ENCODE measurements at regions not wholly inside any gene's neighbourhood (a gene's known extent, or its start where the extent isn't known, plus 50 kb on each side); places are given as distances from the start of the nearest gene placed in this dataset.

DNA sequence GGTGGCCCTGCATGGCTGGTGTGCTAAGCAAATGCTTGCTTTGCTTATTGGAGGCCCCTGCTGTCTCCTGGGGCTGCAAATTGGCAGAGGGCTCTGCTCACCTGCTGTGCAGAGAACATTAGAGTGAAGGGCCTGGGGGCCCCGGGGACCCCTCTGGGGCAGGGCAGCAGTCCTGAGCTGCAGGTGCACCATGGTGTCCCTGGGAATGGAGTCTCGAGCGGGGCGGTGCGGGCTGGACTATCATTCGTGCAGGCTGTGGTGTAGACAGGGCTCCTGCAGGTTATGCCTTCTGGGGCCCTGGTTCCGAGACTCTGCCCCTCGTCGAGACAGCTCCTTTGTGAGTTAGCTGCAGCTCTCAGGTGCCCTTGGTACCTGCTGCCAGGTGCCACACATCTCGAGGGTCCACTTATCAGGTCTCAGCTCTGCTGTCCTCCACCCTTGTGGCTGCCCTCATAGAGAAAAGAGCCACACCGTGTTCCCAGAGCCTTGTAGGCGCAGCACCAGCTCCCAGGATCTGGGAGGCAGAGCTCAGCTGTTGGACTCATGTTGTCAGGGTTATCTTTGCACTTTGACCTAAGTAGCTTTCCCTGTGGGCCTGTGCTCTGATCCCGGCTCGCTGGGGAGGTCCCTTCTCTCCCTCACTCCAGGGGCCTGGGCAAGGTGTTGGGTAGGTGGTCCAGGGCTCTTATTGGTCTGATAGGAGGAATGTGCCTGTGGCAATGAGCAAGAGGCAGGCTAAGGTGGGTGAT lies 58.0 kb upstream of the ZNF536 start:
- no peak for DNase-seq

DNA sequence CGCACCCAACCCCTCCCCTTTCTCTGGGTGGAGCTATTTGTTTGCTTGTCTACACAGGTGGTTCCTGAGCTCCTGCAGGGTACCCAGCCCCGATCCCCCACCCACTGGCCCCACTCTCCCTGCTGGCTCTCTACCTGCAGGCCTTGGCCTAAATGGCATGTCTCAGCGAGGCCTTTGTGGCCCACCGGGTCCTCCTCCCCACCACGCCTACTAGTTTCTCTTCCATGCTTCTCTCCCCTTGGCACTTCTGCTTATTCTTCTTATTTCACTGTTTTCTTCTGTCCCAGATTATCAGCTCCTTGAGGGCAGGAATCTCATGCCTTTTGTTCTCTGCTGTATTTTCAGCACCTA lies 57.4 kb upstream of the ZNF536 start:
- DNase-seq = no peak

DNA sequence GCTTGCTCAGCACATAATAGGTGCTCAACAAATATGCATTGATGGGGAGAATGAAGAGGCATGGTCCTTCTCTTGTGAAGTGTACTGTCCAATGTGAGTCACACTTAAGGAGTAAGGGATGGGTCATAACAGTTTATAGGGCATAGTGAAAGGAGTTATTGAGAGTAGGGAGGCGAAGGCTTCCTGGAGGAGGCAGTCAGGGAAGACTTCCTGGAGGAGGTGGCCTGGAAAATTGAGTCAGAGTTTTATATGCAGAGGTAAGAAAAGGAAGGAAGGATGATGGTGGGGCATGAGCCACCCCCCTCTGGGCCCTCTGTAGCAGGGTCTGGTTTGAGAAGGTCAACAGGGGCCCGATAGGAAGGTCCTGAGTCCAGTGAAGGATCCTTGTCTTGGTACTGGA lies 57.0 kb upstream of the ZNF536 start:
- DNase-seq = no peak

DNA sequence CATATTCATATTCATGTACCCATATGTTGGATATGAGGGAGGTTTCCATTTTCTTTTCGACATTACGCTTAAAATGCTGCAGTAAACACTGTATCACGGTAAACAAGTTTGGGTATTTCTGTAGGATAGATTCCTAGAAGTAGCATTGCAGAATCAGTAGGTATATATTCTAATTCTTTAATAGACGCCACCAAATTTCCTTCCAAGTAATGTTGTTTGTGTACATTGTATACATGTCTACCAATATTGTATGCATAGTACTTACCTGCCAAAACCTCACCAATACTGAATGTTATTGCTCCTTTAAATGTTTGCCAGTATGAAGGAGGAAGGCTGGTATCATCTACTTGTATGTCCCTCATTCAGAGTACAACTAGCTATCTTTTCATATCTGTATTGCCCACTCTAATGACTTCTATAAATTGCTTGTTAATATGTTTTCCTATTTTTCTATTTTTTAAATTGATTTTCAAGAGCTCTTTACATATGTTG lies 56.1 kb upstream of the ZNF536 start:
- DNase-seq = no peak

DNA sequence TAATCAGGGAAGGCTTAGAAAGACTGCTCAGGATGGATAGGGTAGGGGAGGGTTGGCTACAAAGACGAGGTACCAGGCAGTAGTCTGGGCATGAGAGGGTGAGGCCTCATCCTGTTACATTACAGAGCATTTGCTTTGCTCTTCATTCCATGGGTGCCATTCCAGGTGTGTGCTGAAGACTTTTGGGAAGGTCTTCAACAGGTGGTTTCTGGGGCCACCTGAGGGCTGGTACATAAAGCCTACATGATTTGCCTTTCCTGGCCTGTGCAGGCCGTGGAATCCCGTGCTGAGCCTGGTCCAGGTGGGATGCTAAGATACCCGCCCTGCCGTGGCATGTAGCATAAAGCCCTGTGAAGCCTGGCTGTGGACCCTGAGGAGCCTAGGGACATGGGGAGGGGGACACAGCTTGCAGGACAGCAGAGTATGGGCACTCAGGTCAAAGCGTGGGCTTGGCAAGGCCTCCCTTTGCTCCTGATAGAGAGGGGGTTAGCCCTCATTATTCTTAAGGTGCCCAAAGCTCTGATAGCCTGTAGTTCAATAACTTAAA lies 55.6 kb upstream of the ZNF536 start:
- no peak for DNase-seq

DNA sequence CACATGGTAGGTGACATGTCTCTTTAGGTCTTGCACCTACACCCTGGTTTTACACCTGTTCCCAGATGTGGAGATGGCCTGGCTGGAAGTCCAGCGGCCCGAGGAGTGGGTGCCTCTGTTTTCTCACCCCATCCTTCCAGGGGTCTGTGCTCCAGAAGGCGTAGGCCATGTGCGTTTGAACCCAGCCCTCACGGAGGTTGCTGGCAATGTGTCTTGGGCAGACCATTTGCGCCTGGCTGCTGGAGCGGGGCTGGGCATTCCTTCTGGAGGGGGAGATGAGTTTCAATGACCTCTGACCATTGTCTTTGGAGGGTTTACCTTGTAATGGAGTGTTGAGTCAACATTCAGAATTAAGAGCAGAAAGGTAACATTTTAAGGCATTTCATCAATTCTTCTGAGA lies 54.8 kb upstream of the ZNF536 start:
- DNase-seq = no peak

DNA sequence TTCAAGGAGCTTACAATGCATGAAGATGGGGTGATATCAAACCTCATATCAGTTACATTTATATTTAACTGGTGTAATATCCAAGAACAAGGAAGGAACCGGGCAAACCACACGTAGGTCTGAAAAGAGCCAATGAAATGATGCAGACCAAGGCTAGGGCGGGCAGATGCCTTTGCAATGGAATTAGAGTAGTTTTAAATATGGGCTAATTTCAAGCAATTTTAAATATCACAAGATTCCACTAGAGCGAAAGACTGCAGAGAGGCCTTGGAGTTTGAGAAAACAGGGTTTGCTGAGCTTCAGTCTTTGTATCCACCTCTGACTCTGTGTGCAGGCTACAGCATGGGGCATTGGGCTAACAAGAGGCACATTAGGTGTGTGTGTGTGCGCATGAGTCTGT lies 53.9 kb upstream of the ZNF536 start:
- no peak for DNase-seq

DNA sequence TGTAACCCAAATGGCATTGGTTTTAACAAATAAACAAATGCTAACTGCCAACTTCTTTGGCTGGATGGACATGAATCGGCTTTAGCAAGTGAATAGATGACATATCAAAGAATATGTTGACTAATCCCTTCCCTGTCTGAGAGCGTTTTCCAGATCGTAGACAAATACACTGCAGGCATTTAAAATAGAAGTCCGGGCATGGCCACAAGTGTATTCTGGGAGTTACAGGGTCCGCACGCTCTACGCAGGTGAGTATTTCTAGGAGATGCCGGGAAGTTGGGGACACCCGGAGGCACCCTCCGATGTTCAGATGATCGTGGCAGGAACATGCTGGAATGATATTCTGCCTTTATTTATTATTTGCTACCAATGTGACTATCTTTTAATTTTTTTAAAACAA lies 53.2 kb upstream of the ZNF536 start:
- DNase-seq = no peak

DNA sequence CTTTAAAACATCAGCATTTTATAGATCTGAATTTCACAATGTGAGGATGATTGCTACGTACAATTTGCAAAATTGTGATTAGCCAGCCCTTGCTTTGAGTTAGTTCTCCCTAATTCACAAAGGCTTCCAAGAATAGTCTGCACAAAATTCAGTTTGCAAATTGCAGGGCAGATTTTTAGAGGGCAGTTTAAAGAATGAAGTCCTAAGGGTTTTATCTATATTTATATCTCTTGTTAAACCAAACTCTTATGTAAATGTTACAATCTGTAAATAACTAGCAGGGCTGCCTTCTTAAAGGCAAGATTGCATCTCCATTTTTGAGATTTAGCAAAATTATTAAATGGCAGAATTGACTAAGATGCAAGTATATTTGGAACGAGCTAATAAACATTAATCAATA lies 52.8 kb upstream of the ZNF536 start:
- DNase-seq = no peak

DNA sequence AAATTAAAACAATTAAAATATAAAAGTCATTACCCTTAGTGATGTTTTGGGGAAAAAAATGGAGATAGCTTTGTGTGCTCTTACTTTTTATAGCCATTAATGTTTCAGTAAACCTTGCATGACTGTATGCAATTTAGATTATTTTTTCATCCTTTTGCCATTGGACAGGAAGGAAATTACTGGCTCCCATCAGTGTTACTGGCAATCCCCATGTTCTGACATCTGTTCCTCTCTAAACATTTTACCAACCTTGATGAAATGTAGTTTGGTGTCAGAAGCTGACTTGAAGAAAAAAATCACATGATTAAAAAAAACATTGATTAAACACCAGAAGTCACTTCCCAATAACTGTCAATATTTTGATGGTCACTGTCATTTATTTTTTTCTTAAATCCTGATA lies 52.3 kb upstream of the ZNF536 start:
- DNase-seq = no peak

DNA sequence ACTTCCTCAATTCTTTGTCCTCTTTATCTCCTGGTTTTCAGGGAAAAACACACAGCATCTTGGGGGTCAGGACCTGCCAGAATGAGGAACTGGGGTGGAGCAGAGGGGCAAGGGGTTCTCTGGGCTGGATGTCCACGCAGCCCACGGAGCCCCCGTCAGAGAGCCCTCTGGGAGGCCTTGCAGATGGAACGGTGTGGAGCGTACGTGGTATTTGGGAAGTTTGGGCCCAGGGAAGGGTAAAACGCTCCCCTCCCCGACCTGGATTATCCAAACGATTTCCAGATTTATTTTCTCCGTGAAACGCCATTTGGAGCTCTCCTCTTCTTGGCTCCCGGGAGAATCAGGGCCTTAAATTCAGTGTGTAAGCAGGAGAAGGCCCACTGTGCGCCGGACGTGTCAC lies 51.7 kb upstream of the ZNF536 start:
- DNase-seq = no peak

DNA sequence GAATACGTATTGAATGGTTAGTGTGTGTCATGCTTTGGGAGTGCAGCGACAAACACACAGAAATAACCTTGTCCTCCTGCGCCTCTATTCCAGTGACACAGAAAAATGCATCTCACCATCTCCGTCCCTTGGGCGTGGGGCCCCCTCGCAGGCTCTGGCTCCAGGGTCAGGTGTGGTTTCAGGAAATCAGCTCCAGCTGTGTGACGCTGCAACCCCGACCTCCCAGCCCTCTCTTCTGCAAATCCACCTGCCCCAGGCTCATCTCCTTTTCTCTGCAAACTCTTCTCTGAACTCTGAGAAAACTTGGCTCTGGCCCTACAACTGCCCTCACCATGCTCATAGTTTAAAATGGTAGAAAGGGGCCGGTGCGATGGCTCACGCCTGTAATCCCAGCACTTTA lies 51.3 kb upstream of the ZNF536 start:
- no peak for DNase-seq

Data from NK-92 treated with Interleukin-12 subunit alpha and Interleukin-12 subunit beta, amount 100 ng/mL, for 24 hours (cell line).